Spleen (tissue), 11 donors: ENCODE measurements at regions not wholly inside any gene's neighbourhood (a gene's known extent, or its start where the extent isn't known, plus 50 kb on each side); places are given as distances from the start of the nearest gene placed in this dataset.
"Not testable (repeated sequence)": the region's sequence is repeated elsewhere in the genome, so short reads cannot be mapped to it uniquely, and the experiment has no call there.

Experiments
- DNase-seq: peaks from one replicate; pipeline ENCODE4 v3.0.0-alpha.2; 2020
- H3K27ac ChIP-seq, 8 donors: fragments of 200-600 bp; sonication (generic) in 7 of 8; 1 replicate in 4 of 8; 2 replicates in 4 of 8; pipeline versions ENCODE4 v1.5.0 to v1.8.0; 2016 to 2021; ENCODE audit warnings: inconsistent platforms in 4 of 8, mild to moderate bottlenecking in 4 of 8, moderate library complexity in 1 of 8
- H3K27me3 ChIP-seq, 7 donors: fragments of 200-600 bp; sonication (generic) in 6 of 7; replicated peaks in 1 of 7; 1 replicate in 4 of 7; 2 replicates in 3 of 7; pipeline versions ENCODE4 v1.5.0 to v1.8.0; 2016 to 2021; ENCODE audit warnings: inconsistent platforms in 3 of 7, mild to moderate bottlenecking in 1 of 7
- H3K36me3 ChIP-seq, 6 donors: fragments of 200-600 bp; sonication (generic) in 5 of 6; 1 replicate in 4 of 6; 2 replicates in 2 of 6; pipeline versions ENCODE4 v1.5.0 to v1.8.0; 2016 to 2021; ENCODE audit warnings: inconsistent platforms in 2 of 6
- H3K4me1 ChIP-seq, 6 donors: fragments of 200-600 bp; sonication (generic) in 5 of 6; 1 replicate in 3 of 6; 2 replicates in 3 of 6; pipeline versions ENCODE4 v1.5.0 to v1.8.0; 2016 to 2021; ENCODE audit warnings: inconsistent platforms in 3 of 6
- H3K4me3 ChIP-seq, 8 donors: fragments of 200-600 bp; sonication (generic) in 7 of 8; 1 replicate in 4 of 8; 2 replicates in 4 of 8; pipeline versions ENCODE4 v1.5.0 to v1.8.0; 2016 to 2021; ENCODE audit warnings: inconsistent platforms in 4 of 8, mild to moderate bottlenecking in 4 of 8, moderate library complexity in 2 of 8
- H3K9me3 ChIP-seq, 8 donors: fragments of 200-600 bp; sonication (generic) in 7 of 8; 1 replicate in 4 of 8; 2 replicates in 4 of 8; pipeline versions ENCODE4 v1.5.0 to v1.8.0; 2016 to 2021; ENCODE audit warnings: inconsistent platforms in 4 of 8
- CTCF ChIP-seq, 11 experiments: fragments of 200-600 bp in 7 of 11; fragments of 450-650 bp in 4 of 11; sonication (generic) in 4 of 11; IDR thresholded peaks in 8 of 11; conservative IDR thresholded peaks in 3 of 11; 1 replicate in 7 of 11; 2 replicates in 4 of 11; pipeline versions ENCODE4 v1.4.0 to v1.8.0; 2016 to 2021; ENCODE audit warnings: antibody characterized with exemption in 11 of 11, inconsistent platforms in 4 of 11, mild to moderate bottlenecking in 1 of 11
- POLR2A ChIP-seq, 3 donors: fragments of 450-650 bp; IDR thresholded peaks; one replicate each; pipeline ENCODE4 v1.5.1; 2017; ENCODE audit warnings: antibody characterized with exemption in 3 of 3, mild to moderate bottlenecking in 1 of 3
- POLR2AphosphoS5 ChIP-seq, 3 donors: sonication (generic); formaldehyde crosslinking; IDR thresholded peaks; one replicate each; pipeline ENCODE4 v1.5.1; 2017; ENCODE audit warnings: antibody characterized with exemption in 3 of 3
- WGBS, 5 donors: extraction: QIAGEN DNeasy Blood & Tissue Kit in 3 of 5; methylation state at CpG; one replicate each; pipeline versions ENCODE4 v1.1.5 to v1.1.7; 2013 to 2018; 5-methylcytosine and 5-hydroxymethylcytosine counted together
- intact Hi-C: fragments of 100-400 bp; cut with DNase I; formaldehyde crosslinking; loops from one replicate; pipeline ENCODE4 v1.15.0; 2023; ENCODE audit warnings: low total_unique reads
- donor health status: healthy with polysubstance abuse.
- donor health status: DM: no; HTN: no; CAD: no; lungs with moderate emphysema.
- donor health status: DM: no; HTN: no; CAD: no.
- donor health status: Bipolar disorder and iron deficiency.
- donor health status: healthy.
- donor health status: DM: no; HTN: no; CAD: no.
- donor health status: DM: yes; HTN: yes; CAD: no.

DNA sequence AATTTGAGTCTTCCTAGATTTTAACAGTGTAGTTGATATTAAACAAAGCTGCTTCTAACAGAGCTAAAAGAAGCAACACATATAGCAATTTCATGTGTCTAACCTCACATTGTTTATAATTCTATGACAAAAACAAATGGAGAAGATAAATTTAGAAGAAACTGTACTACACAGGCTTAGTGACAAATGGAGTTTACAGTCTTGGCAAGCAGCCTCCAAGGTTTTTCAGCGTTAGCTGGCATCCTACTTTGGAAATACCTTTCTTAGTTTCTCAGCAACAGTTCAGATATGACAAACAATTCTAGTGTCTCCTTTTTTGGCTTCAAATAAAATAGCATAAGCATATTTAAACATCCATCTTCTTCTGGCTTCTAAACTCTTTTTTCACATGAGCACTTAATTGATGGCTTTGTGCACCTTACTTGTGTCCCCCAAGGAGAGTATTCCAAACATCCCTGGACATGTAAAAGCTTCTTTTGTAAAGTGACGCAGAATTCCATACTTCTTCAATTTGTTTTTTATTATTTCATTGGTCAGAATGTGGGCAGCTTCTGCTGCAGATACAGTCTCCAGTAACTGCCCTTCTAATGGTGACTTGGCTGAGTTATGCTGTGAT is 249.8 kb downstream of the ANTXR2 start:
- TF ChIP-seq POLR2A (IDR thresholded peaks at IDR 0.05), result no peak
- TF ChIP-seq CTCF (IDR thresholded peaks at IDR 0.05 in 8 of 11, conservative IDR thresholded peaks at IDR 0.05 in 3 of 11), result no peak
- no peak for TF ChIP-seq POLR2AphosphoS5 (IDR thresholded peaks at IDR 0.05)
- no peaks in the 10 kb centered on the region for H3K27me3 ChIP-seq
- no peaks in the 10 kb centered on the region for H3K4me1 ChIP-seq
- no peak overlapping the region for H3K4me3 ChIP-seq
- 67 to 81% (median 76%) methylated on average over 2 of the region's 2 CpGs for WGBS, 5 donors
- H3K9me3 ChIP-seq, result no peaks in the 10 kb centered on the region
- no peak for DNase-seq
- no peaks in the 10 kb centered on the region for H3K36me3 ChIP-seq
- intact Hi-C loops, result no loop called here
- H3K27ac ChIP-seq, result no peak overlapping the region

DNA sequence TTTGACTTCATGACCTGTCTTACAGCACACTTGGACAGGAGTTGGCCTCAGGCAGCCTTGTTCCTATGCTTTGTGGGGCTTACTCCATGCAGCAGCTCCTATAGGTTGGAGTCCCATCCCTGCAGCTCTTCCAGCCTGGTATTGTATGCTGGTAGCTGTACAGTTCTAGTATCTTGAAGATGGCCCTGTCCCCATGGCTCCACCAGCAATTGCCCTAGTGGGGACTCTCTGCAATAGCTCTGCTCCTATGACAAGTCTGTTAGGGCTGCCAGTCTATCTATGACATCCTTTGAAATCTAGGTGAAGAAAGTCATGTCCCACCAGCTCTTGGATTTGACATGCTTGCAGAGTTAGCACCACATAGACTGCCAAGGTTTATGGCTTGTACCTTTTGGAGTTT is 252.6 kb downstream of the ANTXR2 start:
- H3K27me3 ChIP-seq, result no peaks in the 10 kb centered on the region
- intact Hi-C loops, result no loop called here
- H3K36me3 ChIP-seq, result no peaks in the 10 kb centered on the region
- H3K27ac ChIP-seq, result no peak overlapping the region
- DNase-seq, result no peak
- TF ChIP-seq POLR2A (IDR thresholded peaks at IDR 0.05) (no peak), CTCF (IDR thresholded peaks at IDR 0.05 in 8 of 11, conservative IDR thresholded peaks at IDR 0.05 in 3 of 11) (no peak), POLR2AphosphoS5 (IDR thresholded peaks at IDR 0.05) (no peak)
- no peak overlapping the region for H3K4me3 ChIP-seq
- peaks cover 0 to 16% (median 5%) of the 10 kb centered on the region in 8 donors for H3K9me3 ChIP-seq
- H3K4me1 ChIP-seq, result no peaks in the 10 kb centered on the region

DNA sequence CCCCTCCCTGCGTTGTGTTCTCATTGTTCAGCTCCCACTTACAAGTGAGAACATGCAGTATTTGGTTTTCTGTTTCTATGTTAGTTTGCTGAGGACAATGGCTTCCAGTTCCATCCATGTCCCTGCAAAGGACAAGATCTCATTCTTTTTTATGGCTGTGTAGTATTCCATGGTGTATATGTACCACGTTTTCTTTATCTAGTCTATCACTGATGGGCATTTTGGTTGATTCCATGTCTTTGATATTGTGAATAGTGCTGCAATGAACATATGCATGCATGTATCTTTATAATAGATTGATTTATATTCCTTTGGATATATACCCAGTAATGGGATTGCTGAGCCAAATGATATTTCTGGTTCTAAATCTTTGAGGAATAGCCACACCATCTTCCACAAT is 265.1 kb downstream of the ANTXR2 start:
- H3K27me3 ChIP-seq, H3K27ac ChIP-seq, H3K36me3 ChIP-seq, DNase-seq, H3K4me1 ChIP-seq, H3K4me3 ChIP-seq, intact Hi-C loops: not testable (repeated sequence)
- H3K9me3 ChIP-seq, result peaks cover 0 to 15% (median 4%) of the 10 kb centered on the region in 8 donors
- 70 to 85% (median 82%) methylated on average over 2 of the region's 2 CpGs for whole genome bisulfite sequencing, 5 donors

DNA sequence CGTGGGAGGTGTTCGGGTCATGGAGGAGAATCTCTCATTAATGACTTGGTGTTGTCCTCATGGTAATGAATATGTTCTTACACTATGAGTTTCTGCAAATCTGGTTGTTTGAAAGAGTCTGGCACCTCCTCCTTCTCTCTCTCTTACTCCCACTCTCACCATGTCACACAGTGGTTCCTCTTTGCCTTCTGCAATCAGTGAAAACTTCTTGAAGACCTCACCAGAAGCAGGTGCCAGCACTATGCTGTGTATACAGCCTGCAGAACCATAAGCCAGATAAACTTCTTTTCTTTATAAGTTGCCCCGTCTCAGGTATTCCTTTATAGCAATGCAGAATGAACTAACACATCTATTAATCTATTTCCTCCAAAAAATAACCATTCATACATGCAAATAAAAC is 275.0 kb downstream of the ANTXR2 start:
- no peaks in the 10 kb centered on the region for H3K4me1 ChIP-seq
- no peak for DNase-seq
- H3K36me3 ChIP-seq, result no peaks in the 10 kb centered on the region
- 80 to 90% (median 83%) methylated on average over 3 of the region's 3 CpGs for WGBS, 5 donors
- H3K9me3 ChIP-seq, result peaks cover 0 to 18% (median 11%) of the 10 kb centered on the region in 8 donors
- no peak overlapping the region for H3K4me3 ChIP-seq
- intact Hi-C loops, result no loop called here
- no peak for TF ChIP-seq POLR2A (IDR thresholded peaks at IDR 0.05)
- no peak for TF ChIP-seq POLR2AphosphoS5 (IDR thresholded peaks at IDR 0.05)
- no peak for TF ChIP-seq CTCF (IDR thresholded peaks at IDR 0.05 in 8 of 11, conservative IDR thresholded peaks at IDR 0.05 in 3 of 11)
- H3K27me3 ChIP-seq, result no peaks in the 10 kb centered on the region
- H3K27ac ChIP-seq, result no peak overlapping the region

GRCh38 chr4:79796948-79797347 is 276.1 kb downstream of the ANTXR2 start:
- no peak overlapping the region for H3K4me3 ChIP-seq
- TF ChIP-seq CTCF (IDR thresholded peaks at IDR 0.05 in 8 of 11, conservative IDR thresholded peaks at IDR 0.05 in 3 of 11) (no peak), POLR2AphosphoS5 (IDR thresholded peaks at IDR 0.05) (no peak), POLR2A (IDR thresholded peaks at IDR 0.05) (no peak)
- peaks cover 0 to 19% (median 11%) of the 10 kb centered on the region in 8 donors for H3K9me3 ChIP-seq
- no peaks in the 10 kb centered on the region for H3K36me3 ChIP-seq
- 78 to 90% (median 87%) methylated on average over 4 of the region's 4 CpGs for WGBS, 5 donors
- H3K27ac ChIP-seq, result no peak overlapping the region
- H3K27me3 ChIP-seq, result no peaks in the 10 kb centered on the region
- DNase-seq, result no peak
- no peaks in the 10 kb centered on the region for H3K4me1 ChIP-seq
- intact Hi-C loops, result no loop called here
